ENCODE measurements at regions not wholly inside any gene's neighbourhood (a gene's known extent, or its start where the extent isn't known, plus 50 kb on each side); places are given as distances from the start of the nearest gene placed in this dataset.

GRCh38 chr1:87508247-87508787, 179.6 kb downstream of the LMO4 start:
- DNase-seq (ENCODE audit: low spot score): no peak

- DNase-seq (ENCODE audit: low spot score): no peak
These were observed 181.9 kb downstream of the LMO4 start for GRCh38 chr1:87510540-87510939.

GRCh38 chr1:87511449-87511848, 182.8 kb downstream of the LMO4 start:
- DNase-seq (ENCODE audit: low spot score): no peak

GRCh38 chr1:87512431-87512830, 183.8 kb downstream of the LMO4 start:
- no peak for DNase-seq (ENCODE audit: low spot score)

GRCh38 chr1:87513255-87513654, 184.6 kb downstream of the LMO4 start:
- no peak for DNase-seq (ENCODE audit: low spot score)

GRCh38 chr1:87513966-87514660, 185.4 kb downstream of the LMO4 start:
- DNase-seq (ENCODE audit: low spot score): no peak

GRCh38 chr1:87515781-87516180, 187.1 kb downstream of the LMO4 start:
- DNase-seq (ENCODE audit: low spot score): no peak

GRCh38 chr1:87518794-87519193, 190.1 kb downstream of the LMO4 start:
- no peak for DNase-seq (ENCODE audit: low spot score)

- no peak for DNase-seq (ENCODE audit: low spot score)
These were observed 192.8 kb downstream of the LMO4 start for GRCh38 chr1:87521452-87521851.

GRCh38 chr1:87523466-87523865, 194.8 kb downstream of the LMO4 start:
- DNase-seq (ENCODE audit: low spot score): no peak

GRCh38 chr1:87524021-87524754, 195.5 kb downstream of the LMO4 start:
- no peak for DNase-seq (ENCODE audit: low spot score)

- no peak for DNase-seq (ENCODE audit: low spot score)
These were observed 200.3 kb downstream of the LMO4 start for GRCh38 chr1:87528754-87529517.

GRCh38 chr1:87530042-87530807, 201.5 kb downstream of the LMO4 start:
- no peak for DNase-seq (ENCODE audit: low spot score)

- DNase-seq (ENCODE audit: low spot score): no peak
These were observed 206.9 kb downstream of the LMO4 start for GRCh38 chr1:87535551-87535950.

GRCh38 chr1:87539147-87539546, 210.5 kb downstream of the LMO4 start:
- no peak for DNase-seq (ENCODE audit: low spot score)

GRCh38 chr1:87542697-87543096, 214.0 kb downstream of the LMO4 start:
- no peak for DNase-seq (ENCODE audit: low spot score)

GRCh38 chr1:87549738-87550137, 221.1 kb downstream of the LMO4 start:
- no peak for DNase-seq (ENCODE audit: low spot score)

- no peak for DNase-seq (ENCODE audit: low spot score)
These were observed 224.8 kb downstream of the LMO4 start for GRCh38 chr1:87553511-87553910.

GRCh38 chr1:87555366-87555765, 226.7 kb downstream of the LMO4 start:
- DNase-seq (ENCODE audit: low spot score): no peak

- DNase-seq (ENCODE audit: low spot score): no peak
These were observed 227.6 kb downstream of the LMO4 start for GRCh38 chr1:87556326-87556725.

GRCh38 chr1:87558921-87559320, 230.2 kb downstream of the LMO4 start:
- no peak for DNase-seq (ENCODE audit: low spot score)

GRCh38 chr1:87560137-87560536, 231.5 kb downstream of the LMO4 start:
- DNase-seq (ENCODE audit: low spot score): no peak

All from NAMALWA (cell line).